ENCODE measurements at regions not wholly inside any gene's neighbourhood (a gene's known extent, or its start where the extent isn't known, plus 50 kb on each side); places are given as distances from the start of the nearest gene placed in this dataset.

DNA sequence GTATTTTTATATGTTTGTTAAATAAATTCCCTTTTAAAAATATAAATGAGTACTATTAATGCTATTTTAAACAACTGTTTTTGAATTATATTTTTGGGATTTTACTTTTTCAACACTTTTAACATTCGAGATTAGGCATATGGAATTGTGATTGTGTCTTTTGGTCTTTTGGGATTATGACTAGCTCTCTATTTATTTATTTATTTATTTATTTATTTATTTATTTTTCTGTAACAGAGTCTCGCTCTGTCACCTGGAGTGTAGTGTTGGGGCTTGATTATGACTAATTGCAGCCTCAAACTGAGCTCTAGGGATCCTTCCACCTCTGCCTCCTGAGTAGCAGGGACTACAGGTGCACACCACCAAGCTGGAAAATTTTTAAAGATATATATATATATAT lies 1101.6 kb downstream of the FAM133A start:
- DNase-seq: no peak
- 59 to 78% methylated on average over 2 of the region's 2 CpGs for WGBS, 2 donors
- Histone ChIP-seq H3K4me3 (no peak overlapping the region), H3K9me3 (no peaks in the 10 kb centered on the region), H3K27me3 (no peaks in the 10 kb centered on the region), H3K4me1 (no peaks in the 10 kb centered on the region), H3K27ac (no peak overlapping the region), H3K36me3 (no peaks in the 10 kb centered on the region)
- TF ChIP-seq POLR2AphosphoS5 (IDR thresholded peaks at IDR 0.05) (no peak), POLR2A (IDR thresholded peaks at IDR 0.05) (no peak), CTCF (IDR thresholded peaks at IDR 0.05) (no peak), EP300 (IDR thresholded peaks at IDR 0.05) (no peak)
- intact Hi-C loops (cut with DNase I): no loop called here

GRCh38 chrX:94813541-94813940 lies 1139.5 kb downstream of the FAM133A start:
- Histone ChIP-seq H3K27me3 (no peaks in the 10 kb centered on the region), H3K27ac (no peak overlapping the region), H3K4me1 (no peaks in the 10 kb centered on the region), H3K4me3 (no peak overlapping the region), H3K36me3 (no peaks in the 10 kb centered on the region), H3K9me3 (no peaks in the 10 kb centered on the region)
- WGBS, 2 donors: 98 to 100% methylated on average over 1 of the region's 1 CpG
- TF ChIP-seq EP300 (IDR thresholded peaks at IDR 0.05) (no peak), POLR2A (IDR thresholded peaks at IDR 0.05) (no peak), CTCF (IDR thresholded peaks at IDR 0.05) (no peak), POLR2AphosphoS5 (IDR thresholded peaks at IDR 0.05) (no peak)
- DNase-seq: no peak
- intact Hi-C loops (cut with DNase I): no loop called here

DNA sequence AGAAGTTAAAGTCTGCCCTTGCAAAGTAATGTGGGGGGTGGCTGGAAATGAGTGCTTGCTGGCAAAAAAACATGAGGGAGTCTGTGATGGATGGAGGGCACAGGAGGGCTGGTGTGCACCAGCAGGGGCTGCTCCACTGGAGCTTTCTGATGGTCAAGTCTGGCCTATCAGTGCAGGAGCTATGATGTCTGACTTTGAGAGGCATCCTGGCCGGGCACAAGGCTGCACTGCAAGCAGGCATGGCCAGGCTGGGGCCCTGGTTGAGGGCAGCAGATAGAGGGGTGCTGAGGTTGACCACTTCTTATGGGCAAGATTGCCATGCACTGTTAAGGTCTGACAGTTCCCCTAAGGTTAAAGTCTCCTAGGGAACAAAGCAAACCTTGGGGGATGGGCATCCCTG lies 1140.2 kb downstream of the FAM133A start:
- Histone ChIP-seq H3K4me3 (no peak overlapping the region), H3K4me1 (no peaks in the 10 kb centered on the region), H3K27ac (no peak overlapping the region), H3K9me3 (no peaks in the 10 kb centered on the region), H3K36me3 (no peaks in the 10 kb centered on the region), H3K27me3 (no peaks in the 10 kb centered on the region)
- TF ChIP-seq EP300 (IDR thresholded peaks at IDR 0.05): no peak
- TF ChIP-seq POLR2A (IDR thresholded peaks at IDR 0.05): no peak
- TF ChIP-seq CTCF (IDR thresholded peaks at IDR 0.05): no peak
- TF ChIP-seq POLR2AphosphoS5 (IDR thresholded peaks at IDR 0.05): no peak
- no peak for DNase-seq
- WGBS, 2 donors: 41 to 52% methylated on average over 1 of the region's 1 CpG
- intact Hi-C loops (cut with DNase I): no loop called here

GRCh38 chrX:94830717-94831116 lies 1156.7 kb downstream of the FAM133A start:
- 61 to 75% methylated on average over 2 of the region's 2 CpGs for WGBS, 2 donors

More at GRCh38 chrX:94830717-94831116, 1156.7 kb downstream of the FAM133A start:
- no peak for DNase-seq
- no peaks in the 10 kb centered on the region for H3K9me3 ChIP-seq
- H3K36me3 ChIP-seq: no peaks in the 10 kb centered on the region
- intact Hi-C loops (cut with DNase I): no loop called here
- H3K4me3 ChIP-seq: no peak overlapping the region
- no peaks in the 10 kb centered on the region for H3K27me3 ChIP-seq
- H3K27ac ChIP-seq: no peak overlapping the region
- H3K4me1 ChIP-seq: no peaks in the 10 kb centered on the region
- no peak for TF ChIP-seq CTCF (IDR thresholded peaks at IDR 0.05)
- TF ChIP-seq EP300 (IDR thresholded peaks at IDR 0.05): no peak
- TF ChIP-seq POLR2A (IDR thresholded peaks at IDR 0.05): no peak
- no peak for TF ChIP-seq POLR2AphosphoS5 (IDR thresholded peaks at IDR 0.05)

Data from sigmoid colon (tissue), 6 donors.